Dermis microvascular lymphatic vessel endothelial cell (primary cell): ENCODE measurements at regions not wholly inside any gene's neighbourhood (a gene's known extent, or its start where the extent isn't known, plus 50 kb on each side); places are given as distances from the start of the nearest gene placed in this dataset.
"Not testable (repeated sequence)": the region's sequence is repeated elsewhere in the genome, so short reads cannot be mapped to it uniquely, and the experiment has no call there.

Source experiments
- DNase-seq, 2 donors: peaks; one replicate each; pipeline versions ENCODE4 v3.0.0 to v3.0.0-alpha.2; 2010; ENCODE audit warnings: low read depth in 2 of 2

- not testable (repeated sequence) for DNase-seq
Measured at GRCh38 chr1:146411923-146412322, 183.1 kb upstream of the NOTCH2NLA start.

- DNase-seq, result peak in 1 of 2 donors; percentile 18
Measured at GRCh38 chr1:146409817-146410441, 181.1 kb upstream of the NOTCH2NLA start.

GRCh38 chr1:146409116-146409801 is 180.4 kb upstream of the NOTCH2NLA start:
- not testable (repeated sequence) for DNase-seq

- peak in 1 of 2 donors; percentile 32 for DNase-seq
Measured at GRCh38 chr1:146401281-146401825, 172.5 kb upstream of the NOTCH2NLA start.

GRCh38 chr1:146400173-146401121 is 171.6 kb upstream of the NOTCH2NLA start:
- DNase-seq, result peak; percentile 71 to 83

- not testable (repeated sequence) for DNase-seq
Measured at GRCh38 chr1:146399225-146399624, 170.4 kb upstream of the NOTCH2NLA start.

- DNase-seq, result not testable (repeated sequence)
Measured at GRCh38 chr1:146396801-146397200, 168.0 kb upstream of the NOTCH2NLA start.

GRCh38 chr1:146396242-146396641 is 167.4 kb upstream of the NOTCH2NLA start:
- not testable (repeated sequence) for DNase-seq

GRCh38 chr1:146393796-146394195 is 165.0 kb upstream of the NOTCH2NLA start:
- not testable (repeated sequence) for DNase-seq

- not testable (repeated sequence) for DNase-seq
Measured at GRCh38 chr1:146393154-146393553, 164.3 kb upstream of the NOTCH2NLA start.

- not testable (repeated sequence) for DNase-seq
Measured at GRCh38 chr1:146389178-146389577, 160.4 kb upstream of the NOTCH2NLA start.

- not testable (repeated sequence) for DNase-seq
Measured at GRCh38 chr1:146387750-146388469, 159.1 kb upstream of the NOTCH2NLA start.

GRCh38 chr1:146386851-146387749 is 158.3 kb upstream of the NOTCH2NLA start:
- DNase-seq, result peak; percentile 81

GRCh38 chr1:146381196-146381595 is 152.4 kb upstream of the NOTCH2NLA start:
- DNase-seq, result not testable (repeated sequence)

GRCh38 chr1:146376708-146377496 is 148.1 kb upstream of the NOTCH2NLA start:
- DNase-seq, result peak; percentile 91 to 93

GRCh38 chr1:146376309-146376707 is 147.5 kb upstream of the NOTCH2NLA start:
- peak; percentile 65 to 79 for DNase-seq

- not testable (repeated sequence) for DNase-seq
Measured at GRCh38 chr1:146375108-146375507, 146.3 kb upstream of the NOTCH2NLA start.

- DNase-seq, result peak in 1 of 2 donors; percentile 12
Measured at GRCh38 chr1:146369940-146370339, 141.1 kb upstream of the NOTCH2NLA start.

GRCh38 chr1:146355373-146355772 is 126.6 kb upstream of the NOTCH2NLA start:
- not testable (repeated sequence) for DNase-seq
